ENCODE measurements at regions not wholly inside any gene's neighbourhood (a gene's known extent, or its start where the extent isn't known, plus 50 kb on each side); places are given as distances from the start of the nearest gene placed in this dataset.

DNA sequence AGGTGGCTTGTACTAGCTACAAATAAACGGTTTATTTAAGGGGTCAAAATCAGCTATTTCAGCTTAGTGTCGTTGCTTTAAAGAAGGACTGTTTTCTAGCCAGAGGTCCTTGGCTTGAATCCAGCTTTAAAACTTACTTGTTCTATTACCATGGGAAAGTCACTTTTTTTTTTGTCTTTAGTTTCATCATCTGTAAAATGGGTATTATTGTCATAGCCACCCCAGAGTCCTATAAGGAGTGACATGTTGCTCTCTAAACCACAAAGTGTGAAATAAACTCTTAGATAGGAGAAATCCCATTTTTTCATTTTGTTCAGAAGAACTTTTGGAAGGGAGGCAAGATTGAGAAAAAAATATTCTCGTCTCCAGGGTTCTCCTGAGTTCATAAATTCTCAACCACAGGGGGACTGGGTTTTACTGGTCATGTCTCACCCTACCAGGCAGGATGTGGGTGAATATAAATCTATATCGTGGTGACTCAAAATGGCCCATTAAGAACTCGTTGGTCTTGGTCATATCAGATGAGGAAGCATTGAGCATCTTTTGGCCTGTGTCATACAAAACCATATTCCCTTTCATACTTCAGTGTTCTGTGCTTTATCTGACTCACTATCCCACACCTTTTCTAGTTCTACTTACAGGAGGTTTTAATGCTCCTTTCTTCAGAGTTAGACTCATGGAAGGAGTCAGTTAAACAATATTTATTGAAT, 202.7 kb upstream of the NR3C1 start:
- Histone ChIP-seq H3K4me3 (no peak overlapping the region), H3K27me3 (no peaks in the 10 kb centered on the region), H3K4me1 (no peaks in the 10 kb centered on the region), H3K4me2 (no peak overlapping the region), H4K20me1 (ENCODE audit: low read depth) (no peaks in the 10 kb centered on the region), H3K9me3 (ENCODE audit: low read depth) (no peaks in the 10 kb centered on the region), H3K36me3 (no peaks in the 10 kb centered on the region), H2AFZ (replicated peaks) (no peak overlapping the region), H3K79me2 (ENCODE audit: low read depth) (no peaks in the 10 kb centered on the region), H3F3A (ENCODE audit: low read depth) (no peaks in the 10 kb centered on the region), H3K27ac (no peak overlapping the region), H3K9ac (no peak overlapping the region)
- no peaks in the 10 kb centered on the region for H3K36me3 Mint-ChIP-seq
- TF ChIP-seq EZH2 (IDR thresholded peaks at IDR 0.05) (no peak), EZH2phosphoT487 (IDR thresholded peaks at IDR 0.05) (no peak)
- TF ChIP-seq, protein P1, sequence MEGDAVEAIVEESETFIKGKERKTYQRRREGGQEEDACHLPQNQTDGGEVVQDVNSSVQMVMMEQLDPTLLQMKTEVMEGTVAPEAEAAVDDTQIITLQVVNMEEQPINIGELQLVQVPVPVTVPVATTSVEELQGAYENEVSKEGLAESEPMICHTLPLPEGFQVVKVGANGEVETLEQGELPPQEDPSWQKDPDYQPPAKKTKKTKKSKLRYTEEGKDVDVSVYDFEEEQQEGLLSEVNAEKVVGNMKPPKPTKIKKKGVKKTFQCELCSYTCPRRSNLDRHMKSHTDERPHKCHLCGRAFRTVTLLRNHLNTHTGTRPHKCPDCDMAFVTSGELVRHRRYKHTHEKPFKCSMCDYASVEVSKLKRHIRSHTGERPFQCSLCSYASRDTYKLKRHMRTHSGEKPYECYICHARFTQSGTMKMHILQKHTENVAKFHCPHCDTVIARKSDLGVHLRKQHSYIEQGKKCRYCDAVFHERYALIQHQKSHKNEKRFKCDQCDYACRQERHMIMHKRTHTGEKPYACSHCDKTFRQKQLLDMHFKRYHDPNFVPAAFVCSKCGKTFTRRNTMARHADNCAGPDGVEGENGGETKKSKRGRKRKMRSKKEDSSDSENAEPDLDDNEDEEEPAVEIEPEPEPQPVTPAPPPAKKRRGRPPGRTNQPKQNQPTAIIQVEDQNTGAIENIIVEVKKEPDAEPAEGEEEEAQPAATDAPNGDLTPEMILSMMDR (IDR thresholded peaks at IDR 0.05), result no peak
- no peaks in the 10 kb centered on the region for H3K4me1 Mint-ChIP-seq
- DNase-seq (ENCODE audit: low spot score), result no peak
- H3K4me3 Mint-ChIP-seq, result no peak overlapping the region
- H3K27me3 Mint-ChIP-seq (ENCODE audit: insufficient read depth, low read depth), result no peaks in the 10 kb centered on the region
- peaks cover 13% of the 10 kb centered on the region for H3K9me3 Mint-ChIP-seq
- no peak overlapping the region for H3K27ac Mint-ChIP-seq

DNA sequence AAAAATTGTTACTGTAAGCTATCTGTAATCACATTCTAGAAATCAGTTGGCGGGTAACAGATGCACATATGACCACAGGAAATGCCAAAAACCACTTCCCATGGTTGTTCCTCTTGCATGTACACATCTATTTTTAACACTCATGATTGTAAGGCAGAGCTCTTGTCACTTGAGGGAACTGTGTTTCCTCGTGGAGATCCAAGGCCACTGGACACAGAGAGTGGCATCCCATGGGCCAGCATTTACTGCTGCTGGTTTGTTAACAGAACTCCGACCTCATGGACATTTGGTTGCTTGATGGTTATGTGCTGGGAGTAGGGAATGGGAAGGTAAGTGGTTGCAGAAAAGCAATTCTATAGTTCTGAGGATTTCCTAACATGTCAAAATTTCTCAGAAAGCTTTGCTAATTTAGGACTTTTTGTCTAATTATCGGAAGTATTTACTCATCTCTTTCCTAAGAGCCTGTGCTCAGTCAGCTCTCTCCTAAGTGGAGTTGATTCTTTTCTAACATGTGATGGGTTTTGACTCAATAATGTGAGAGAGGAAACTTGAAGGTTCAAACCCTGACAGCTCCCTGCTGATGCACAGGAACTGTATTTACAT, 202.0 kb upstream of the NR3C1 start:
- DNase-seq (ENCODE audit: low spot score), result no peak
- no peaks in the 10 kb centered on the region for H3K36me3 Mint-ChIP-seq

DNA sequence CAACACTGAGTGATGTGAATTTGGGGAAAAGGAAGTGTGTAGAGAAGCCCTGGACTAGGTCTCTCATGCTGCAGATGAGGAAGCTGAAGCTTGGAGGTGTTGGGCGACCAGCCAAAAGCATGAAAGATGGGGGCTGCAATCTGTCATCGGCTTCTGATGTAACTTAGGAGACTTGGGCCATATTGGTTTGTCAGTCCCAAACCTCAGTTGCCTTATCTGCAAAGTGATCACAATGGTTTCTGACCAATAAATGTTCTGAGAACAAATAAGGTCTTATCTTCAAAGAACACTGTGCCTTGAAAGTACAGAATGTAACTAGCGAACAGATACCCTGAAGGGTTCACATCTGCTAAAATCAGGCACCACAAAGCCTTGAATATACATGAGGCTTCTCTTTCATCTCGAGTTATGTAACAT, 198.4 kb upstream of the NR3C1 start:
- H3K27me3 Mint-ChIP-seq (ENCODE audit: insufficient read depth, low read depth), result peaks cover 2% of the 10 kb centered on the region
- no peaks in the 10 kb centered on the region for H3K4me1 ChIP-seq
- H3K4me3 ChIP-seq, result no peak overlapping the region
- H3K9me3 ChIP-seq (ENCODE audit: low read depth), result no peaks in the 10 kb centered on the region
- H3K4me1 Mint-ChIP-seq, result no peaks in the 10 kb centered on the region
- no peak for TF ChIP-seq EZH2 (IDR thresholded peaks at IDR 0.05)
- TF ChIP-seq, protein P1 (IDR thresholded peaks at IDR 0.05), result no peak
- TF ChIP-seq EZH2phosphoT487 (IDR thresholded peaks at IDR 0.05), result no peak
- H3K9me3 Mint-ChIP-seq, result no peaks in the 10 kb centered on the region
- no peak overlapping the region for H3K27ac Mint-ChIP-seq
- H3K27me3 ChIP-seq, result no peaks in the 10 kb centered on the region
- H3K79me2 ChIP-seq (ENCODE audit: low read depth), result no peaks in the 10 kb centered on the region
- H3K4me2 ChIP-seq, result no peak overlapping the region
- no peak overlapping the region for H3K4me3 Mint-ChIP-seq
- H3K36me3 Mint-ChIP-seq, result no peaks in the 10 kb centered on the region
- no peak overlapping the region for H3K27ac ChIP-seq
- H3F3A ChIP-seq (ENCODE audit: low read depth), result no peaks in the 10 kb centered on the region
- DNase-seq (ENCODE audit: low spot score), result no peak
- no peak overlapping the region for H3K9ac ChIP-seq
- no peaks in the 10 kb centered on the region for H4K20me1 ChIP-seq (ENCODE audit: low read depth)
- no peak overlapping the region for H2AFZ ChIP-seq (replicated peaks)
- no peaks in the 10 kb centered on the region for H3K36me3 ChIP-seq

More for the DNA sequence above, 202.0 kb upstream of the NR3C1 start:
- peaks cover 13% of the 10 kb centered on the region for H3K9me3 Mint-ChIP-seq
- no peak overlapping the region for H3K4me2 ChIP-seq
- H3K4me3 ChIP-seq, result no peak overlapping the region
- no peaks in the 10 kb centered on the region for H3K4me1 Mint-ChIP-seq
- no peak overlapping the region for H3K4me3 Mint-ChIP-seq
- no peak overlapping the region for H3K9ac ChIP-seq
- no peaks in the 10 kb centered on the region for H3K27me3 ChIP-seq
- H2AFZ ChIP-seq (replicated peaks), result no peak overlapping the region
- no peaks in the 10 kb centered on the region for H3K4me1 ChIP-seq
- no peaks in the 10 kb centered on the region for H3K27me3 Mint-ChIP-seq (ENCODE audit: insufficient read depth, low read depth)
- no peak overlapping the region for H3K27ac ChIP-seq
- no peaks in the 10 kb centered on the region for H3K36me3 ChIP-seq
- TF ChIP-seq, protein P1 (IDR thresholded peaks at IDR 0.05), result no peak
- TF ChIP-seq EZH2phosphoT487 (IDR thresholded peaks at IDR 0.05), result no peak
- no peak for TF ChIP-seq EZH2 (IDR thresholded peaks at IDR 0.05)
- H3K79me2 ChIP-seq (ENCODE audit: low read depth), result no peaks in the 10 kb centered on the region
- no peaks in the 10 kb centered on the region for H4K20me1 ChIP-seq (ENCODE audit: low read depth)
- H3K27ac Mint-ChIP-seq, result no peak overlapping the region
- H3F3A ChIP-seq (ENCODE audit: low read depth), result no peaks in the 10 kb centered on the region
- H3K9me3 ChIP-seq (ENCODE audit: low read depth), result no peaks in the 10 kb centered on the region
